DOHH2 (cell line): ENCODE measurements at regions not wholly inside any gene's neighbourhood (a gene's known extent, or its start where the extent isn't known, plus 50 kb on each side); places are given as distances from the start of the nearest gene placed in this dataset.

ENCODE experiments used
- H3F3A ChIP-seq: fragments of 200-600 bp; sonication (generic), shearing (Covaris generic); 2 replicates; pipeline ENCODE4 v1.6.0; 2016; ENCODE audit warnings: antibody characterized with exemption, mild to moderate bottlenecking; ENCODE audit not compliant: control insufficient read depth, insufficient read depth
- H3K27ac ChIP-seq: fragments of 200-600 bp; sonication (generic); 2 replicates; pipeline ENCODE4 v1.5.1; 2014; ENCODE audit warnings: low read depth, mild to moderate bottlenecking, low read length, moderate library complexity
- H3K27me3 ChIP-seq: fragments of 200-600 bp; sonication (generic); 2 replicates; pipeline ENCODE4 v1.6.1; 2014; ENCODE audit warnings: mild to moderate bottlenecking, low read length, mixed read lengths; ENCODE audit not compliant: control insufficient read depth
- H3K36me3 ChIP-seq: fragments of 200-600 bp; sonication (generic); 2 replicates; pipeline ENCODE4 v1.6.1; 2014; ENCODE audit warnings: mild to moderate bottlenecking, low read length, moderate library complexity, mixed read lengths; ENCODE audit not compliant: control insufficient read depth
- H3K4me1 ChIP-seq: fragments of 200-600 bp; sonication (generic); 2 replicates; pipeline ENCODE4 v1.6.1; 2014; ENCODE audit warnings: mild to moderate bottlenecking, low read length, mixed read lengths; ENCODE audit not compliant: control insufficient read depth
- H3K4me2 ChIP-seq: fragments of 200-600 bp; sonication (generic); 2 replicates; pipeline ENCODE4 v1.6.0; 2014; ENCODE audit warnings: mild to moderate bottlenecking, low read length, moderate library complexity
- H3K4me3 ChIP-seq: fragments of 200-600 bp; sonication (generic); 2 replicates; pipeline ENCODE4 v1.5.1; 2014; ENCODE audit warnings: mild to moderate bottlenecking, low read length, mixed read lengths
- H3K79me2 ChIP-seq: fragments of 200-600 bp; sonication (generic); 2 replicates; pipeline ENCODE4 v1.6.1; 2014; ENCODE audit warnings: mild to moderate bottlenecking, low read length, mixed read lengths; ENCODE audit not compliant: control insufficient read depth
- H3K9me2 ChIP-seq: fragments of 200-600 bp; sonication (generic); replicated peaks from 2 replicates; pipeline ENCODE4 v1.6.1; 2014; ENCODE audit warnings: mild to moderate bottlenecking, low read length, mixed read lengths; ENCODE audit not compliant: control insufficient read depth
- H3K9me3 ChIP-seq: fragments of 200-600 bp; sonication (generic); 2 replicates; pipeline ENCODE4 v1.6.1; 2014; ENCODE audit warnings: antibody characterized with exemption, low read length, mixed read lengths; ENCODE audit not compliant: control insufficient read depth, insufficient read depth
- H4K20me1 ChIP-seq: fragments of 200-600 bp; sonication (generic); 2 replicates; pipeline ENCODE4 v1.6.0; 2014; ENCODE audit warnings: low read depth, mild to moderate bottlenecking, antibody characterized with exemption, low read length, moderate library complexity; ENCODE audit not compliant: control insufficient read depth, insufficient read depth
- CTCF ChIP-seq: fragments of 200-600 bp; sonication (generic); IDR thresholded peaks from one replicate; pipeline ENCODE4 v1.5.1; 2014; ENCODE audit warnings: antibody characterized with exemption, mild to moderate bottlenecking, low read depth, low read length; ENCODE audit not compliant: poor library complexity, severe bottlenecking
- EZH2phosphoT487 ChIP-seq: fragments of 200-600 bp; sonication (generic); IDR thresholded peaks from 2 replicates; pipeline ENCODE4 v1.6.1; 2017; ENCODE audit warnings: borderline replicate concordance, mild to moderate bottlenecking, antibody characterized with exemption, low read length, moderate library complexity, mixed read lengths

- Histone ChIP-seq H3K9me3 (no peaks in the 10 kb centered on the region), H3K9me2 (no peaks in the 10 kb centered on the region), H3K4me3 (no peak overlapping the region), H3K27me3 (no peaks in the 10 kb centered on the region), H3K27ac (no peak overlapping the region), H3K4me1 (no peaks in the 10 kb centered on the region), H3F3A (no peaks in the 10 kb centered on the region), H3K79me2 (no peaks in the 10 kb centered on the region), H4K20me1 (no peaks in the 10 kb centered on the region), H3K36me3 (no peaks in the 10 kb centered on the region), H3K4me2 (no peak overlapping the region)
- peak; percentile 44 for TF ChIP-seq CTCF
- TF ChIP-seq EZH2phosphoT487: no peak
Measured at GRCh38 chr3:19046440-19046839, 101.9 kb upstream of the KCNH8 start.

DNA sequence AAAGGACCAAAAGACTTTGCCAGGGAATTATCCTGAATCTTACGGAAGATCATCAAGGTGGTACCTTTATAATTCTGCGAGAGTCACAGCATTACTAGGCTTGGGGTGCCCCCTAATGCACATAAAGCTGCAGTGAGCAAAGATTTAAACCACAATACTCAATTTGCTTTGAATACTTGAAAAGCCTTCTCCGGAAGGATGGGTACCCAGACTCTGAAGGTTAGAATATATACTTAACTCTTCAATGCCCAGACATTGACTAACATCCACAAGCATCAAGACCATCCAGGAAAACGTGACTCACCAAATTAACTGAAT lies 117.8 kb upstream of the KCNH8 start:
- Histone ChIP-seq H3K9me3 (no peaks in the 10 kb centered on the region), H3K79me2 (no peaks in the 10 kb centered on the region), H3K4me3 (no peak overlapping the region), H4K20me1 (no peaks in the 10 kb centered on the region), H3K27me3 (no peaks in the 10 kb centered on the region), H3K36me3 (no peaks in the 10 kb centered on the region), H3F3A (no peaks in the 10 kb centered on the region), H3K9me2 (no peaks in the 10 kb centered on the region), H3K4me1 (no peaks in the 10 kb centered on the region), H3K4me2 (no peak overlapping the region), H3K27ac (no peak overlapping the region)
- TF ChIP-seq CTCF (peak; percentile 32), EZH2phosphoT487 (no peak)

DNA sequence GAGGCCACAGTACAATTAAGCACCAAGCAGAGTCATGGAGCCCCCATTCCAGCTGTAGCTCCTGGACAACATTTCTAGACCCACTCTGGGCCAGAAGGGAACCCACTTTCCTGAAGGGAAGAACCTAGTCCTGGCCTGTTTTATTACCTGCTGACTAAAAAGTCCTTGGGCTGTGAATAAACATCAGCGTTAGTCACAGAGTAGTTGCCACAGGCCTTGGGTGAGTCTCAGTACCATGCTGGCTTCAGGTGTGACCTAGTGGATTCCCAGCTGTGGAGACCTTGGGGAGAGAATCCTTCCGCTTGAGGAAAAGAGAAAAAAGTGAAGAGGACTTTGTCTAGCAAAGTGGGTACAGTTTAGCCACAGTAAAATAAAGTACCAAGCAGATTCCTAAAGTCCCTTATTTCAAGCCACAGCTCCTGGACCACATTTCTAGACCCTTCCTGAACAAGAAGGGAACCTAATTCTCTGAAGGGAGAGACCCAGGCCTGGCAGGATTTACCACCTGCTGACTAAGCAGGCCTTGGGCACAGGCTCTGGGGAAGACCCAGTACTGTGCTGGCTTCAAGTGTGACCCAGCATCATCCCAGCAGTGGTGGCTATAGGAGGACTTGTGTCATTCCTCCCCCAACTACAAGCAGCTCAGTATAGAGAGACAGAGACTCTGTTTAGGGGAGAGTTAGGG lies 118.3 kb upstream of the KCNH8 start:
- H3K9me3 ChIP-seq: no peaks in the 10 kb centered on the region
- no peaks in the 10 kb centered on the region for H3K4me1 ChIP-seq
- H3F3A ChIP-seq: no peaks in the 10 kb centered on the region
- H3K4me3 ChIP-seq: no peak overlapping the region
- H3K9me2 ChIP-seq: no peaks in the 10 kb centered on the region
- no peak for TF ChIP-seq EZH2phosphoT487
- no peak for TF ChIP-seq CTCF
- no peak overlapping the region for H3K4me2 ChIP-seq
- H4K20me1 ChIP-seq: no peaks in the 10 kb centered on the region
- H3K27me3 ChIP-seq: no peaks in the 10 kb centered on the region
- H3K27ac ChIP-seq: no peak overlapping the region
- H3K79me2 ChIP-seq: no peaks in the 10 kb centered on the region
- H3K36me3 ChIP-seq: no peaks in the 10 kb centered on the region
